SU-DHL-6 (cell line): ENCODE measurements at regions not wholly inside any gene's neighbourhood (a gene's known extent, or its start where the extent isn't known, plus 50 kb on each side); places are given as distances from the start of the nearest gene placed in this dataset.

Source experiments
- H2AFZ ChIP-seq: fragments of 200-600 bp; sonication (generic); 2 replicates; pipeline ENCODE4 v1.6.1; 2014; ENCODE audit warnings: low read depth, mild to moderate bottlenecking, moderate library complexity, mixed read lengths, antibody characterized with exemption, low read length; ENCODE audit not compliant: severe bottlenecking
- H3F3A ChIP-seq: fragments of 200-600 bp; shearing (Covaris generic); 2 replicates; pipeline ENCODE4 v1.6.0; 2016; ENCODE audit warnings: antibody characterized with exemption, mild to moderate bottlenecking; ENCODE audit not compliant: insufficient read depth
- H3K27ac ChIP-seq: fragments of 200-600 bp; sonication (generic); 2 replicates; pipeline ENCODE4 v1.5.1; 2016; ENCODE audit warnings: low read depth, mild to moderate bottlenecking, low read length, moderate library complexity, mixed read lengths
- H3K27me3 ChIP-seq: fragments of 200-600 bp; sonication (generic), shearing (Covaris generic); 2 replicates; pipeline ENCODE4 v1.6.0; 2014; ENCODE audit warnings: mild to moderate bottlenecking, low read length
- H3K36me3 ChIP-seq: fragments of 200-600 bp; sonication (generic); 2 replicates; pipeline ENCODE4 v1.6.1; 2014; ENCODE audit warnings: mild to moderate bottlenecking, low read length, mixed read lengths
- H3K4me2 ChIP-seq: fragments of 300-600, 200-600 bp; shearing (Covaris generic), sonication (generic); 2 replicates; pipeline ENCODE4 v1.6.0; 2014; ENCODE audit warnings: low read length, low read depth, mild to moderate bottlenecking; ENCODE audit not compliant: poor library complexity, severe bottlenecking
- H3K4me3 ChIP-seq: fragments of 200-600 bp; sonication (generic); 2 replicates; pipeline ENCODE4 v1.5.1; 2014; ENCODE audit warnings: antibody characterized with exemption, low read length, mild to moderate bottlenecking, mixed read lengths; ENCODE audit not compliant: insufficient read depth, poor library complexity, severe bottlenecking
- H3K79me2 ChIP-seq: fragments of 200-600 bp; sonication (generic); 2 replicates; pipeline ENCODE4 v1.6.1; 2014; ENCODE audit warnings: mild to moderate bottlenecking, low read length, moderate library complexity; ENCODE audit not compliant: insufficient read depth
- H3K9ac ChIP-seq: fragments of 200-600 bp; sonication (generic); 2 replicates; pipeline ENCODE4 v1.7.0; 2014; ENCODE audit warnings: mild to moderate bottlenecking, low read length
- H3K9me2 ChIP-seq: fragments of 200-600 bp; sonication (generic); replicated peaks from 2 replicates; pipeline ENCODE4 v1.6.1; 2014; ENCODE audit warnings: low read length; ENCODE audit not compliant: insufficient read depth
- H3K9me3 ChIP-seq: fragments of 200-600 bp; sonication (generic); 2 replicates; pipeline ENCODE4 v1.6.1; 2014; ENCODE audit warnings: low read length, mixed read lengths; ENCODE audit not compliant: insufficient read depth
- H4K20me1 ChIP-seq: fragments of 200-600 bp; sonication (generic); 2 replicates; pipeline ENCODE4 v1.6.1; 2014; ENCODE audit warnings: low read depth, mild to moderate bottlenecking, antibody characterized with exemption, low read length, moderate library complexity, mixed read lengths
- CTCF ChIP-seq: fragments of 200-600 bp; sonication (generic); IDR thresholded peaks from one replicate; pipeline ENCODE4 v1.5.1; 2017; ENCODE audit warnings: antibody characterized with exemption, mild to moderate bottlenecking, low read length, moderate library complexity; ENCODE audit not compliant: insufficient read depth, poor library complexity, severe bottlenecking
- EZH2phosphoT487 ChIP-seq: fragments of 200-600 bp; sonication (generic), shearing (Covaris generic); conservative IDR thresholded peaks from 2 replicates; pipeline ENCODE4 v1.6.1; 2018; ENCODE audit warnings: mild to moderate bottlenecking, antibody characterized with exemption, low read length, moderate library complexity, mixed read lengths

GRCh38 chr3:152916753-152917279 is 81.9 kb downstream of the P2RY1 start:
- TF ChIP-seq CTCF (no peak), EZH2phosphoT487 (no peak)
- Histone ChIP-seq H3K27me3 (no peaks in the 10 kb centered on the region), H3K9me3 (no peaks in the 10 kb centered on the region), H3K9ac (no peak overlapping the region), H3K4me3 (no peak overlapping the region), H2AFZ (no peak overlapping the region), H3K36me3 (no peaks in the 10 kb centered on the region), H3K79me2 (no peaks in the 10 kb centered on the region), H3K4me2 (no peak overlapping the region), H3K27ac (no peak overlapping the region), H4K20me1 (no peaks in the 10 kb centered on the region), H3K9me2 (no peaks in the 10 kb centered on the region), H3F3A (no peaks in the 10 kb centered on the region)

- no peak overlapping the region for H3K9ac ChIP-seq
- H3K79me2 ChIP-seq, result no peaks in the 10 kb centered on the region
- no peak overlapping the region for H3K27ac ChIP-seq
- H3K9me2 ChIP-seq, result no peaks in the 10 kb centered on the region
- H3K9me3 ChIP-seq, result no peaks in the 10 kb centered on the region
- no peak overlapping the region for H2AFZ ChIP-seq
- no peaks in the 10 kb centered on the region for H3K36me3 ChIP-seq
- H4K20me1 ChIP-seq, result no peaks in the 10 kb centered on the region
- TF ChIP-seq EZH2phosphoT487, result no peak
- H3K4me2 ChIP-seq, result no peak overlapping the region
- H3F3A ChIP-seq, result no peaks in the 10 kb centered on the region
- no peak overlapping the region for H3K4me3 ChIP-seq
- H3K27me3 ChIP-seq, result no peaks in the 10 kb centered on the region
Measured at GRCh38 chr3:152921351-152921750, 86.4 kb downstream of the P2RY1 start.

- H4K20me1 ChIP-seq, result no peaks in the 10 kb centered on the region
- no peaks in the 10 kb centered on the region for H3F3A ChIP-seq
- H3K9me2 ChIP-seq, result no peaks in the 10 kb centered on the region
- H3K27me3 ChIP-seq, result no peaks in the 10 kb centered on the region
- H3K9me3 ChIP-seq, result no peaks in the 10 kb centered on the region
- no peak overlapping the region for H2AFZ ChIP-seq
- H3K4me2 ChIP-seq, result no peak overlapping the region
- TF ChIP-seq CTCF (no peak), EZH2phosphoT487 (no peak)
- no peak overlapping the region for H3K27ac ChIP-seq
- no peak overlapping the region for H3K9ac ChIP-seq
- no peaks in the 10 kb centered on the region for H3K79me2 ChIP-seq
- no peaks in the 10 kb centered on the region for H3K36me3 ChIP-seq
- no peak overlapping the region for H3K4me3 ChIP-seq
Measured at GRCh38 chr3:152922554-152922953, 87.6 kb downstream of the P2RY1 start.

GRCh38 chr3:152927131-152927530 is 92.2 kb downstream of the P2RY1 start:
- Histone ChIP-seq H3K9me3 (no peaks in the 10 kb centered on the region), H4K20me1 (no peaks in the 10 kb centered on the region), H3K9me2 (no peaks in the 10 kb centered on the region), H2AFZ (no peak overlapping the region), H3K36me3 (no peaks in the 10 kb centered on the region), H3K9ac (no peak overlapping the region), H3K4me3 (no peak overlapping the region), H3F3A (no peaks in the 10 kb centered on the region), H3K4me2 (no peak overlapping the region), H3K27me3 (no peaks in the 10 kb centered on the region), H3K79me2 (no peaks in the 10 kb centered on the region), H3K27ac (no peak overlapping the region)
- no peak for TF ChIP-seq CTCF
- no peak for TF ChIP-seq EZH2phosphoT487
